Nephron (organoid): ENCODE measurements at regions not wholly inside any gene's neighbourhood (a gene's known extent, or its start where the extent isn't known, plus 50 kb on each side); places are given as distances from the start of the nearest gene placed in this dataset.

Experiments
- H3K27ac Mint-ChIP-seq, 3 experiments: 2 replicates each; pipeline ENCODE4 v1.8.0; 2020; ENCODE audit warnings: mixed read lengths in 3 of 3, mild to moderate bottlenecking in 2 of 3, moderate library complexity in 1 of 3
- H3K27me3 Mint-ChIP-seq: 2 replicates; pipeline ENCODE4 v1.8.0; 2021; ENCODE audit warnings: low read depth, mild to moderate bottlenecking, moderate library complexity, mixed read lengths
- H3K36me3 Mint-ChIP-seq: 2 replicates; pipeline ENCODE4 v1.8.0; 2020; ENCODE audit warnings: low read depth, mixed read lengths
- H3K4me1 Mint-ChIP-seq: 2 replicates; pipeline ENCODE4 v1.8.0; 2020; ENCODE audit warnings: mixed read lengths
- H3K4me3 Mint-ChIP-seq, 3 experiments: 2 replicates each; pipeline ENCODE4 v1.8.0; 2020; ENCODE audit warnings: mild to moderate bottlenecking in 3 of 3, mixed read lengths in 3 of 3, moderate library complexity in 2 of 3
- H3K9me3 Mint-ChIP-seq: 2 replicates; pipeline ENCODE4 v1.8.0; 2020; ENCODE audit warnings: mixed read lengths
- CTCF ChIP-seq, 3 experiments: fragments of 200-600 bp; sonication (generic); IDR thresholded peaks; one replicate each; pipeline ENCODE4 v1.5.0; 2021; ENCODE audit warnings: antibody characterized with exemption in 3 of 3; ENCODE audit not compliant: unreplicated experiment in 3 of 3

- no peak for TF ChIP-seq CTCF (IDR thresholded peaks at IDR 0.05; ENCODE audit: unreplicated experiment in 3 of 3)
- Mint-ChIP-seq H3K4me3 (no peak overlapping the region), H3K27me3 (no peaks in the 10 kb centered on the region), H3K36me3 (no peaks in the 10 kb centered on the region), H3K27ac (no peak overlapping the region), H3K4me1 (peaks cover 49% of the 10 kb centered on the region), H3K9me3 (no peaks in the 10 kb centered on the region)
Observed at GRCh38 chr2:217189747-217190146, 329.9 kb upstream of the TNP1 start.

- no peaks in the 10 kb centered on the region for H3K9me3 Mint-ChIP-seq
- TF ChIP-seq CTCF (IDR thresholded peaks at IDR 0.05; ENCODE audit: unreplicated experiment in 3 of 3): no peak
- no peaks in the 10 kb centered on the region for H3K27me3 Mint-ChIP-seq
- peaks cover 44% of the 10 kb centered on the region for H3K4me1 Mint-ChIP-seq
- H3K27ac Mint-ChIP-seq: no peak overlapping the region
- no peaks in the 10 kb centered on the region for H3K36me3 Mint-ChIP-seq
- H3K4me3 Mint-ChIP-seq: no peak overlapping the region
Observed at GRCh38 chr2:217189131-217189530, 329.3 kb upstream of the TNP1 start.

GRCh38 chr2:217186668-217187159 is 326.9 kb upstream of the TNP1 start:
- Mint-ChIP-seq H3K9me3 (no peaks in the 10 kb centered on the region), H3K27me3 (no peaks in the 10 kb centered on the region), H3K4me1 (peaks cover 38% of the 10 kb centered on the region), H3K36me3 (no peaks in the 10 kb centered on the region), H3K4me3 (no peak overlapping the region), H3K27ac (peak overlapping the region in 2 of 3 experiments; percentile 26 to 28)
- TF ChIP-seq CTCF (IDR thresholded peaks at IDR 0.05; ENCODE audit: unreplicated experiment in 3 of 3): no peak

- TF ChIP-seq CTCF (IDR thresholded peaks at IDR 0.05; ENCODE audit: unreplicated experiment in 3 of 3): no peak
- Mint-ChIP-seq H3K4me3 (no peak overlapping the region), H3K36me3 (no peaks in the 10 kb centered on the region), H3K27ac (peak overlapping the region in 1 of 3 experiments; percentile 28), H3K4me1 (peaks cover 38% of the 10 kb centered on the region), H3K9me3 (no peaks in the 10 kb centered on the region), H3K27me3 (no peaks in the 10 kb centered on the region)
Observed at GRCh38 chr2:217186152-217186551, 326.3 kb upstream of the TNP1 start.

- Mint-ChIP-seq H3K27me3 (no peaks in the 10 kb centered on the region), H3K36me3 (no peaks in the 10 kb centered on the region), H3K4me3 (no peak overlapping the region), H3K27ac (no peak overlapping the region), H3K9me3 (no peaks in the 10 kb centered on the region), H3K4me1 (peaks cover 38% of the 10 kb centered on the region)
- TF ChIP-seq CTCF (IDR thresholded peaks at IDR 0.05; ENCODE audit: unreplicated experiment in 3 of 3): no peak
Observed at GRCh38 chr2:217185265-217185995, 325.6 kb upstream of the TNP1 start.

GRCh38 chr2:217184242-217184641 is 324.4 kb upstream of the TNP1 start:
- H3K36me3 Mint-ChIP-seq: no peaks in the 10 kb centered on the region
- no peak for TF ChIP-seq CTCF (IDR thresholded peaks at IDR 0.05; ENCODE audit: unreplicated experiment in 3 of 3)
- peaks cover 10% of the 10 kb centered on the region for H3K9me3 Mint-ChIP-seq
- H3K4me3 Mint-ChIP-seq: no peak overlapping the region
- peaks cover 38% of the 10 kb centered on the region for H3K4me1 Mint-ChIP-seq
- no peaks in the 10 kb centered on the region for H3K27me3 Mint-ChIP-seq
- no peak overlapping the region for H3K27ac Mint-ChIP-seq
